K562 (cell line): ENCODE measurements at regions not wholly inside any gene's neighbourhood (a gene's known extent, or its start where the extent isn't known, plus 50 kb on each side); places are given as distances from the start of the nearest gene placed in this dataset.
A peak's percentile ranks its signal among the peaks of the same experiment; 100 is the strongest.

Experiments
- ATAC-seq: fragments of 200-7000 bp; cut with Tn5 transposase; 3 replicates; pipeline ENCODE4 v1.9.1; 2020; ENCODE audit warnings: moderate library complexity
- BruUV-seq: library from RNA; stranded (reverse); fragments of 400-500 nt; replicated peaks from 2 replicates; lab custom pipeline; 2021; lab: Mats Ljungman, UMichigan
- CTCF ChIA-PET: fragments of 300-600 bp; formaldehyde crosslinking; extraction: SDS; loops from one replicate; lab custom pipeline; 2021; ENCODE audit warnings: low intra/inter-chr PET ratio; lab: Yijun Ruan, JAX
- POLR2A ChIA-PET: fragments of 300-600, 350-650 bp; sonication (Branson Sonifier 250); formaldehyde crosslinking; extraction: SDS; loops from one replicate; lab custom pipeline; 2021; ENCODE audit warnings: antibody characterized with exemption, inconsistent platforms; lab: Yijun Ruan, JAX
- DNase-seq, 4 experiments: peaks; one replicate each; pipeline versions ENCODE4 v3.0.0 to v3.0.0-alpha.2; 2011 to 2018; ENCODE audit warnings: low spot score in 3 of 4, mixed read lengths in 3 of 4; ENCODE audit errors: extremely low read depth in 1 of 4
- FAIRE-seq: peaks from 2 replicates; lab custom pipeline; 2011; peaks lifted over from hg19 to GRCh38; lab: Jason Lieb, UNC
- H2AFZ ChIP-seq: 2 replicates; pipeline ENCODE4 v1.6.0; 2011; ENCODE audit warnings: low read depth, low read length, control low read depth, inconsistent platforms
- H3K27ac ChIP-seq: fragments of 200-600 bp; 3 replicates; pipeline ENCODE4 v1.8.0; 2011; ENCODE audit warnings: low read depth, mild to moderate bottlenecking, control low read depth, inconsistent platforms, low read length, moderate library complexity, mixed read lengths; ENCODE audit errors: extremely low read depth
- H3K27me3 ChIP-seq, 2 experiments: fragments of 300-600 bp in 1 of 2; 2 replicates in 1 of 2; 3 replicates in 1 of 2; pipeline versions ENCODE4 v1.6.0 to v1.8.0; 2011; ENCODE audit warnings: inconsistent platforms in 2 of 2, low read length in 2 of 2, mild to moderate bottlenecking in 1 of 2, mixed read lengths in 1 of 2, moderate library complexity in 1 of 2; ENCODE audit not compliant: control insufficient read depth in 2 of 2, insufficient read depth in 2 of 2
- H3K36me3 ChIP-seq: fragments of 300-600 bp; 3 replicates; pipeline ENCODE4 v1.8.0; 2011; ENCODE audit warnings: mild to moderate bottlenecking, low read length, inconsistent platforms; ENCODE audit not compliant: control insufficient read depth, insufficient read depth
- H3K4me1 ChIP-seq, 2 experiments: fragments of 200-600 bp in 1 of 2; replicated peaks in 1 of 2; 2 replicates in 1 of 2; 3 replicates in 1 of 2; pipeline versions ENCODE4 v1.5.1 to v1.8.0; 2011; ENCODE audit warnings: inconsistent platforms in 2 of 2, low read length in 2 of 2, mild to moderate bottlenecking in 1 of 2, mixed read lengths in 1 of 2, moderate library complexity in 1 of 2; ENCODE audit not compliant: control insufficient read depth in 2 of 2, insufficient read depth in 2 of 2
- H3K4me2 ChIP-seq: 2 replicates; pipeline ENCODE4 v1.6.1; 2011; ENCODE audit warnings: low read length, control low read depth, inconsistent platforms, mixed read lengths; ENCODE audit not compliant: insufficient read depth
- H3K4me3 ChIP-seq: fragments of 200-600 bp; sonication (generic), shearing (Covaris generic); 2 replicates; pipeline ENCODE4 v1.5.1; 2016; ENCODE audit warnings: control low read depth, inconsistent platforms
- H3K79me2 ChIP-seq: fragments of 200-600 bp; 3 replicates; pipeline ENCODE4 v1.8.0; 2011; ENCODE audit warnings: low read length, inconsistent platforms; ENCODE audit not compliant: control insufficient read depth, insufficient read depth
- H3K9ac ChIP-seq, 2 experiments: 2 replicates each; pipeline versions ENCODE4 v1.6.0 to v1.6.1; 2011; ENCODE audit warnings: low read depth in 2 of 2, low read length in 2 of 2, control low read depth in 1 of 2, inconsistent platforms in 1 of 2, mild to moderate bottlenecking in 1 of 2, mixed read lengths in 1 of 2; ENCODE audit not compliant: insufficient read depth in 1 of 2
- H3K9me1 ChIP-seq: one replicate; pipeline ENCODE4 v1.6.0; 2011; ENCODE audit warnings: inconsistent platforms, mild to moderate bottlenecking, low read length, moderate library complexity; ENCODE audit not compliant: control insufficient read depth, insufficient read depth
- H3K9me3 ChIP-seq: replicated peaks from 2 replicates; pipeline ENCODE4 v1.5.1; 2011; ENCODE audit warnings: low read depth, low read length, inconsistent platforms; ENCODE audit not compliant: control insufficient read depth, insufficient read depth
- H4K20me1 ChIP-seq: replicated peaks from 2 replicates; pipeline ENCODE4 v1.6.1; 2011; ENCODE audit warnings: low read length, inconsistent platforms, mixed read lengths; ENCODE audit not compliant: control insufficient read depth, insufficient read depth
- CBX8 ChIP-seq: fragments of 200-600 bp; sonication (generic); IDR thresholded peaks from 2 replicates; pipeline ENCODE4 v1.6.1; 2012; ENCODE audit warnings: borderline replicate concordance, mixed run types, low read depth, mild to moderate bottlenecking, moderate library complexity, mixed read lengths, low read length, control low read depth, inconsistent platforms; ENCODE audit not compliant: poor library complexity, severe bottlenecking; ENCODE audit errors: extremely low read depth
- MCM3 ChIP-seq: fragments of 450-650 bp; IDR thresholded peaks from 2 replicates; pipeline ENCODE4 v1.6.1; 2016
- RREB1 ChIP-seq: fragments of 250-450 bp; sonication (Bioruptor Pico); IDR thresholded peaks from 2 replicates; pipeline ENCODE4 v1.4.0; 2020
- TCF7L2 ChIP-seq: fragments of 150-350 bp; IDR thresholded peaks from 2 replicates; pipeline ENCODE4 v1.6.1; 2016; ENCODE audit warnings: low read depth, mild to moderate bottlenecking, low read length, moderate library complexity
- U2AF1 ChIP-seq: fragments of 200-400 bp; formaldehyde crosslinking; optimal IDR thresholded peaks from 2 replicates; pipeline ENCODE3; 2017; ENCODE audit warnings: mild to moderate bottlenecking, low read depth, low read length, moderate library complexity
- ZNF174 ChIP-seq: fragments of 250-450 bp; sonication (Bioruptor Pico); IDR thresholded peaks from 2 replicates; pipeline ENCODE4 v1.4.0; 2020; ENCODE audit warnings: mild to moderate bottlenecking
- ZNF316 ChIP-seq: fragments of 450-650 bp; IDR thresholded peaks from 2 replicates; pipeline ENCODE4 v1.6.1; 2016
- ZNF436 ChIP-seq: fragments of 250-450, 450-650 bp; sonication (Bioruptor Pico); formaldehyde crosslinking; IDR thresholded peaks from 2 replicates; pipeline ENCODE4 v1.7.0; 2020; ENCODE audit warnings: mild to moderate bottlenecking
- ZNF76 ChIP-seq: fragments of 250-450 bp; sonication (Bioruptor Pico); IDR thresholded peaks from 2 replicates; pipeline ENCODE4 v1.4.0; 2020; ENCODE audit warnings: mild to moderate bottlenecking, moderate library complexity, borderline replicate concordance
- ZNF79 ChIP-seq: fragments of 250-450 bp; sonication (Bioruptor Pico); IDR thresholded peaks from 2 replicates; pipeline ENCODE4 v1.4.0; 2020; ENCODE audit warnings: low read depth, mild to moderate bottlenecking, moderate library complexity
- WGBS: fragments of 100-300 bp; shearing (Covaris generic); methylation state at CpG from one replicate; pipeline ENCODE4 v1.1.6; 2016; ENCODE audit warnings: low coverage, mixed read lengths; ENCODE audit not compliant: insufficient coverage; ENCODE audit errors: missing lambda C conversion rate; 5-methylcytosine and 5-hydroxymethylcytosine counted together
- in situ Hi-C: fragments of 300-500 bp; cut with MboI; formaldehyde crosslinking; loops from 4 replicates; pipeline ENCODE4 v1.15.0; 2018; ENCODE audit warnings: inconsistent platforms, mixed read lengths
- intact Hi-C: fragments of 100-400 bp; cut with micrococcal nuclease; formaldehyde crosslinking; loops from 2 replicates; pipeline ENCODE4 v1.14.2; 2022

GRCh38 chr18:45553723-45554388, 61.4 kb upstream of the SLC14A2 start:
- DNase-seq = no peak
- H3K4me1 ChIP-seq = no peaks in the 10 kb centered on the region
- H3K27me3 ChIP-seq = peaks cover 0 to 5% of the 10 kb centered on the region in 2 experiments; a peak in 2 of 5 replicates
- ChIA-PET CTCF (no interaction called here), POLR2A (no interaction called here)
- no peak overlapping the region for H3K27ac ChIP-seq
- H3K79me2 ChIP-seq = no peaks in the 10 kb centered on the region
- intact Hi-C loops = no loop called here
- no peaks in the 10 kb centered on the region for H4K20me1 ChIP-seq
- H3K9me3 ChIP-seq = no peaks in the 10 kb centered on the region
- in situ Hi-C loops = no loop called here
- no TSS peak for BruUV-seq
- FAIRE-seq = no peak
- no peak overlapping the region for H3K4me2 ChIP-seq
- H3K36me3 ChIP-seq = no peaks in the 10 kb centered on the region
- no peak overlapping the region for H3K4me3 ChIP-seq
- H3K9me1 ChIP-seq = no peaks in the 10 kb centered on the region
- H3K9ac ChIP-seq = no peak overlapping the region
- ATAC-seq = no peak
- H2AFZ ChIP-seq = no peak overlapping the region
- TF ChIP-seq ZNF316 = 0 out of 2 replicates have a peak, but pooled peaks have one; percentile 10
- TF ChIP-seq ZNF79 (CRISPR knock-in tag) = no peak
- WGBS = 3% methylated on average over 7 of the region's 7 CpGs

DNA sequence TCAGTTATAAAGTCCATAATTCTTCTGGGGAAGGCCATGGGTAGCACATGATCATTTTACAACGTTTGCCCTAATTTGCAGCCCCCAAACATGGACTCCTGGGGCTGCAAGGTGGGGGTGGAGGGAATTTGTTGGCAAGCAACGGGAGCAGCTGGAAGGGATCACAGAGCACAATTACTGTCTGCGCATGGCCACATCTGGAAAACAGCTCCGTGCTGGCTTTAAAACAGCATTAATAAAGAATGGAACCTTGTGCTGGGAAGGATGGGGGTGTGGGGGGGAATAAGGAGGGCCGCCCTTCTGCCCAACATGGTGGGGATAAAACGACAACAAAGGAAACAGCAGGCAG, 60.9 kb upstream of the SLC14A2 start:
- H3K4me2 ChIP-seq = no peak overlapping the region
- H3K27ac ChIP-seq = no peak overlapping the region
- 2% methylated on average over 4 of the region's 6 CpGs for WGBS
- in situ Hi-C loops (no loop called here), intact Hi-C loops (no loop called here)
- H3K9ac ChIP-seq = no peak overlapping the region
- ATAC-seq = no peak
- H3K27me3 ChIP-seq = peaks cover 0 to under 1% of the 10 kb centered on the region in 2 experiments; a peak in 2 of 5 replicates
- no peak for DNase-seq
- H4K20me1 ChIP-seq = no peaks in the 10 kb centered on the region
- no peaks in the 10 kb centered on the region for H3K79me2 ChIP-seq
- H3K4me3 ChIP-seq = no peak overlapping the region
- H3K36me3 ChIP-seq = no peaks in the 10 kb centered on the region
- no TSS peak for BruUV-seq
- H3K9me1 ChIP-seq = no peaks in the 10 kb centered on the region
- CTCF ChIA-PET = no interaction called here
- H3K9me3 ChIP-seq = no peaks in the 10 kb centered on the region
- POLR2A ChIA-PET = interaction anchor here (0.6 kb wide), 1 partner anchor 253 kb away, joined by 4 read pairs; no protein-coding TSS in a partner anchor
- no peak overlapping the region for H2AFZ ChIP-seq
- H3K4me1 ChIP-seq = no peaks in the 10 kb centered on the region
- FAIRE-seq = no peak
- no peak for TF ChIP-seq ZNF436 (CRISPR knock-in tag)
- TF ChIP-seq CBX8 = no peak
- TF ChIP-seq ZNF174 (CRISPR knock-in tag) = no peak
- TF ChIP-seq U2AF1 = no peak
- TF ChIP-seq RREB1 (CRISPR knock-in tag) = no peak
- no peak for TF ChIP-seq MCM3
- TF ChIP-seq TCF7L2 = no peak
- TF ChIP-seq ZNF76 (CRISPR knock-in tag) = no peak
